ENCODE measurements at regions not wholly inside any gene's neighbourhood (a gene's known extent, or its start where the extent isn't known, plus 50 kb on each side); places are given as distances from the start of the nearest gene placed in this dataset.

GRCh38 chr7:36076074-36076473 lies 77.0 kb upstream of the EEPD1 start:
- H4K20me1 ChIP-seq (ENCODE audit: insufficient read depth, low read length): no peaks in the 10 kb centered on the region
- POLR2A ChIA-PET (ENCODE audit: unreplicated experiment): no interaction called here
- in situ Hi-C loops (cut with MboI; ENCODE audit: low sequenced_read_pairs) (no loop called here), intact Hi-C loops (cut with micrococcal nuclease) (no loop called here), dilution Hi-C loops (cut with HindIII; ENCODE audit: low sequenced_read_pairs, unreplicated experiment) (no loop called here)
- H3K14ac ChIP-seq (replicated peaks; ENCODE audit: low read depth, low read length): no peak overlapping the region
- no peak overlapping the region for H3K56ac ChIP-seq (ENCODE audit: extremely low read depth, insufficient read depth, low read length)
- WGBS, 2 experiments (ENCODE audit: extremely low coverage in 2 of 2, insufficient read length in 1 of 2): no CpG with 5 or more reads among the region's 5 CpGs
- no peaks in the 10 kb centered on the region for H3K79me1 ChIP-seq (ENCODE audit: low read depth in 1 of 2, low read length in 2 of 2)
- BruUV-seq (replicated peaks): no TSS peak
- no peaks in the 10 kb centered on the region for H3K36me3 ChIP-seq (ENCODE audit: control insufficient read depth, insufficient read depth, low read length)
- no peak overlapping the region for H3K4me3 ChIP-seq (ENCODE audit: insufficient read depth, low read depth, low read length)
- ATAC-seq (ENCODE audit: low read depth): no peak
- no peak overlapping the region for H2AFZ ChIP-seq (replicated peaks; ENCODE audit: low read length, poor library complexity)
- no peak overlapping the region for H3K27ac ChIP-seq (ENCODE audit: insufficient read depth, low read length)
- H3K27me3 ChIP-seq (ENCODE audit: control insufficient read depth, insufficient read depth, low read length): peaks cover 34% of the 10 kb centered on the region
- CTCF ChIA-PET: no interaction called here
- no peak overlapping the region for H3K18ac ChIP-seq (ENCODE audit: low read depth, low read length)
- no peak overlapping the region for H3K4ac ChIP-seq (ENCODE audit: low read depth, low read length)
- no peak overlapping the region for H2AK9ac ChIP-seq (replicated peaks; ENCODE audit: low read depth, low read length, poor library complexity)
- peaks cover 4% of the 10 kb centered on the region; the same call in 1 of the 2 replicates for H3K9me3 ChIP-seq (ENCODE audit: control insufficient read depth, insufficient read depth, low read length)
- H2BK120ac ChIP-seq (ENCODE audit: low read depth, low read length): no peak overlapping the region
- H2BK15ac ChIP-seq (ENCODE audit: low read depth, low read length): no peak overlapping the region
- no peak overlapping the region for H3K4me2 ChIP-seq (ENCODE audit: low read depth, low read length)
- no peaks in the 10 kb centered on the region for H3K4me1 ChIP-seq (ENCODE audit: control insufficient read depth, insufficient read depth, low read length)
- DNase-seq: no peak
- no peak overlapping the region for H4K8ac ChIP-seq (ENCODE audit: low read depth in 2 of 2, low read length in 2 of 2)
- no peak overlapping the region for H2BK5ac ChIP-seq (ENCODE audit: low read depth, low read length, poor library complexity, severe bottlenecking)
- no peak overlapping the region for H4K91ac ChIP-seq (ENCODE audit: insufficient read depth, low read depth, low read length)
- no peak overlapping the region for H2BK20ac ChIP-seq (ENCODE audit: low read depth, low read length)
- TF ChIP-seq USF2 (IDR thresholded peaks at IDR 0.05; ENCODE audit: low read depth, low read length): no peak
- no peak for TF ChIP-seq MAZ (IDR thresholded peaks at IDR 0.05; ENCODE audit: borderline replicate concordance, low read depth, low read length)
- TF ChIP-seq CHD1 (IDR thresholded peaks at IDR 0.05; ENCODE audit: low read depth, low read length): no peak
- no peak for TF ChIP-seq RAD21 (IDR thresholded peaks at IDR 0.05; ENCODE audit: low read length)
- TF ChIP-seq CEBPB (IDR thresholded peaks at IDR 0.05; ENCODE audit: low read depth, low read length): no peak
- no peaks in the 10 kb centered on the region for H3K9me1 ChIP-seq (ENCODE audit: insufficient read depth, low read length)
- no peak overlapping the region for H3K9ac ChIP-seq (ENCODE audit: low read depth, low read length)
- no peak overlapping the region for H4K5ac ChIP-seq (ENCODE audit: low read depth, low read length)
- no peak overlapping the region for H3K23ac ChIP-seq (ENCODE audit: low read depth, low read length)
- no peak overlapping the region for H2AK5ac ChIP-seq (ENCODE audit: low read depth, low read length)
